H1 (cell line): ENCODE measurements at regions not wholly inside any gene's neighbourhood (a gene's known extent, or its start where the extent isn't known, plus 50 kb on each side); places are given as distances from the start of the nearest gene placed in this dataset.

Experiments used
- POLR2A ChIP-seq, 2 experiments: IDR thresholded peaks; 1 replicate in 1 of 2; 2 replicates in 1 of 2; pipeline ENCODE4 v1.6.1; 2011; ENCODE audit warnings: low read depth in 2 of 2, low read length in 2 of 2, mild to moderate bottlenecking in 2 of 2; ENCODE audit errors: control extremely low read depth in 1 of 2
- RAD21 ChIP-seq, 2 experiments: IDR thresholded peaks in 1 of 2; conservative IDR thresholded peaks in 1 of 2; 2 replicates each; pipeline ENCODE4 v1.6.1; 2011; ENCODE audit warnings: low read depth in 2 of 2, low read length in 2 of 2, improper control_type of control experiment in 1 of 2, inconsistent platforms in 1 of 2, mild to moderate bottlenecking in 1 of 2, moderate library complexity in 1 of 2
- SIN3A ChIP-seq, 2 experiments: IDR thresholded peaks in 1 of 2; conservative IDR thresholded peaks in 1 of 2; 2 replicates each; pipeline ENCODE4 v1.6.1; 2011 to 2012; ENCODE audit warnings: low read length in 2 of 2, improper control_type of control experiment in 1 of 2, low read depth in 1 of 2, mild to moderate bottlenecking in 1 of 2
- TAF1 ChIP-seq: IDR thresholded peaks from 2 replicates; pipeline ENCODE4 v1.6.1; 2011; ENCODE audit warnings: mild to moderate bottlenecking, low read depth, low read length
- TF ChIP-seq, protein P1 (sequence below), 3 experiments: IDR thresholded peaks; 1 replicate in 2 of 3; 2 replicates in 1 of 3; pipeline versions ENCODE4 v1.5.1 to v1.6.1; 2011; ENCODE audit warnings: low read length in 3 of 3, mild to moderate bottlenecking in 3 of 3, inconsistent platforms in 2 of 3, low read depth in 1 of 3, moderate library complexity in 1 of 3; ENCODE audit not compliant: insufficient read depth in 1 of 3; ENCODE audit errors: control extremely low read depth in 1 of 3
- TF ChIP-seq, protein P2 (sequence below): IDR thresholded peaks from 2 replicates; pipeline ENCODE4 v1.6.1; 2012; ENCODE audit warnings: inconsistent platforms

DNA sequence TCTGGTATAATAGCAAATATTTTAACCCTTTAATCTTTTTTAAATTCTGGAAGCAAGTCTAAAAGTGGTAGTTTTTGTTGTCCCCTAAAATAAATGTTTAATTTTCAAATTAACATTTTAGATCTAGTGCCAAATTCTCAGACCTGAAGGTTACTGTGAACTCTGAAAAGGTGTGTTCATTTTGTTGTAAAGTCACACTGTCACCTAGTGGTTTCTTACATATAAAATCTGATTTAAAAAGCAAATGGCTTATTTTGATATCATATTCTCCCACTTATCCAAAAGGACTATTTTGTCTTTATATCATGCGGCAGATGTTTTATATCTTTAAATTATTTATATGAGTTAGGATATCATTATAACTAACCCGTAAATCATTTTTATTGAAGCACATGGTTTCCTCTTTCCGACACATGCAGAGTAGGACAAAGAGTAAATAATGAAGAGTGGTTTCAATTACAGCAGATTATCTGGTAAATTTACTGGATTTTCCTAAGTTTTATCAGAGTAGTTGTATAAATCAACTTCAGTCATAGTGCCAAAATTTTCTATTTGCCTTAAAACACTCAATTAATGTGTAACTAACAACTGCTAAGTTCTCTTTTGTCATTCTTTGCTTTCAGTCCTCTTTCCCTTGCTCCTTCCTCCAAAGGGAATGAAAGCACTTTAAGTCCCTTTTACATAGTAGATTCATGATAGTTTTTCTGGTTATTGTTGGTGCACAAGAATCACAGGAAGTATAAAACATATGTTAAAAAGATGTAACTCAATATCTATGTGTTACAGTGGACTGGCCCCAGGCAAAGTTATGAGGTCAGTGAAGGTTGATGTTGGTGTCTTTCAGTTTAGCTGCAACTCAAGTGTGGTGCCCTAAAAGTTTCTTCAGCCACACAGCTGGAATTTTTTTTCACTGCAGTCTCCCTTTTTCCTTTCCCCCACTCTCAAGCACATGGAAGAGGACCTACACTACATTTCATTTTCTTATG lies 189.6 kb downstream of the COX7C start:
- TF ChIP-seq POLR2A (IDR thresholded peaks at IDR 0.05; ENCODE audit: control extremely low read depth in 1 of 2, low read depth in 2 of 2, low read length in 2 of 2) (no peak), SIN3A (conservative IDR thresholded peaks at IDR 0.05 in 1 of 2, IDR thresholded peaks at IDR 0.05 in 1 of 2; ENCODE audit: low read depth in 1 of 2, low read length in 2 of 2) (no peak), TAF1 (no peak), RAD21 (IDR thresholded peaks at IDR 0.05 in 1 of 2, conservative IDR thresholded peaks at IDR 0.05 in 1 of 2; ENCODE audit: low read depth in 2 of 2, low read length in 2 of 2) (peak; percentile 31 to 41)
- TF ChIP-seq, protein P1, sequence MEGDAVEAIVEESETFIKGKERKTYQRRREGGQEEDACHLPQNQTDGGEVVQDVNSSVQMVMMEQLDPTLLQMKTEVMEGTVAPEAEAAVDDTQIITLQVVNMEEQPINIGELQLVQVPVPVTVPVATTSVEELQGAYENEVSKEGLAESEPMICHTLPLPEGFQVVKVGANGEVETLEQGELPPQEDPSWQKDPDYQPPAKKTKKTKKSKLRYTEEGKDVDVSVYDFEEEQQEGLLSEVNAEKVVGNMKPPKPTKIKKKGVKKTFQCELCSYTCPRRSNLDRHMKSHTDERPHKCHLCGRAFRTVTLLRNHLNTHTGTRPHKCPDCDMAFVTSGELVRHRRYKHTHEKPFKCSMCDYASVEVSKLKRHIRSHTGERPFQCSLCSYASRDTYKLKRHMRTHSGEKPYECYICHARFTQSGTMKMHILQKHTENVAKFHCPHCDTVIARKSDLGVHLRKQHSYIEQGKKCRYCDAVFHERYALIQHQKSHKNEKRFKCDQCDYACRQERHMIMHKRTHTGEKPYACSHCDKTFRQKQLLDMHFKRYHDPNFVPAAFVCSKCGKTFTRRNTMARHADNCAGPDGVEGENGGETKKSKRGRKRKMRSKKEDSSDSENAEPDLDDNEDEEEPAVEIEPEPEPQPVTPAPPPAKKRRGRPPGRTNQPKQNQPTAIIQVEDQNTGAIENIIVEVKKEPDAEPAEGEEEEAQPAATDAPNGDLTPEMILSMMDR (IDR thresholded peaks at IDR 0.05; ENCODE audit: control extremely low read depth in 1 of 3, insufficient read depth in 1 of 3, low read depth in 1 of 3, low read length in 3 of 3) = no peak; a peak in 1 of 4 replicates
- TF ChIP-seq, protein P2, sequence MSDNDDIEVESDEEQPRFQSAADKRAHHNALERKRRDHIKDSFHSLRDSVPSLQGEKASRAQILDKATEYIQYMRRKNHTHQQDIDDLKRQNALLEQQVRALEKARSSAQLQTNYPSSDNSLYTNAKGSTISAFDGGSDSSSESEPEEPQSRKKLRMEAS = no peak
